Mammary epithelial cell (primary cell): ENCODE measurements at regions not wholly inside any gene's neighbourhood (a gene's known extent, or its start where the extent isn't known, plus 50 kb on each side); places are given as distances from the start of the nearest gene placed in this dataset.

Source experiments
- EZH2 ChIP-seq: IDR thresholded peaks from 2 replicates; pipeline ENCODE4 v1.6.1; 2012; ENCODE audit warnings: low read length, inconsistent platforms, borderline replicate concordance
- TF ChIP-seq, protein P1 (sequence below), 2 donors: IDR thresholded peaks in 1 of 2; conservative IDR thresholded peaks in 1 of 2; 2 replicates each; pipeline ENCODE4 v1.5.1; 2011 to 2012; ENCODE audit warnings: inconsistent platforms in 2 of 2, low read length in 2 of 2, mild to moderate bottlenecking in 2 of 2, control low read depth in 1 of 2, low read depth in 1 of 2; ENCODE audit not compliant: insufficient read depth in 1 of 2; ENCODE audit errors: extremely low read depth in 1 of 2

DNA sequence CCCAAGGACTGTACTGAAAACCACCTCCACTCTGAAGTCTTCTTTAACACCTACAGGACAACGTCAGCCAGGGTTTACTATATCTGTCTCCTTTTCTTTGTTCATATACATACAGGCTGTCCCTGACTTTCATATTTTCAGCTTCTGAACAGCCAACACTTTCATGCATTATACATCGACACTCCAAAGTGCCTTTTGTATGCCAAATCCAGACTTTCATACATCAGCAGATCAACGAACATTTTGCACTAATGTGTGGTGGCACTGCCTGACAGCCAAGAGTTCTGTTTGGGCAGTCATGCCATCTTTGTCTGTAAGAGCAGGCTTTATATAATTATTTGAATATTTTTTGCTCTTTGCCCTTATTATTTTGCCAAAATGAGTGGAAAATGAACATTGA is 487.4 kb downstream of the CETN3 start:
- no peak for TF ChIP-seq EZH2
- TF ChIP-seq, protein P1, sequence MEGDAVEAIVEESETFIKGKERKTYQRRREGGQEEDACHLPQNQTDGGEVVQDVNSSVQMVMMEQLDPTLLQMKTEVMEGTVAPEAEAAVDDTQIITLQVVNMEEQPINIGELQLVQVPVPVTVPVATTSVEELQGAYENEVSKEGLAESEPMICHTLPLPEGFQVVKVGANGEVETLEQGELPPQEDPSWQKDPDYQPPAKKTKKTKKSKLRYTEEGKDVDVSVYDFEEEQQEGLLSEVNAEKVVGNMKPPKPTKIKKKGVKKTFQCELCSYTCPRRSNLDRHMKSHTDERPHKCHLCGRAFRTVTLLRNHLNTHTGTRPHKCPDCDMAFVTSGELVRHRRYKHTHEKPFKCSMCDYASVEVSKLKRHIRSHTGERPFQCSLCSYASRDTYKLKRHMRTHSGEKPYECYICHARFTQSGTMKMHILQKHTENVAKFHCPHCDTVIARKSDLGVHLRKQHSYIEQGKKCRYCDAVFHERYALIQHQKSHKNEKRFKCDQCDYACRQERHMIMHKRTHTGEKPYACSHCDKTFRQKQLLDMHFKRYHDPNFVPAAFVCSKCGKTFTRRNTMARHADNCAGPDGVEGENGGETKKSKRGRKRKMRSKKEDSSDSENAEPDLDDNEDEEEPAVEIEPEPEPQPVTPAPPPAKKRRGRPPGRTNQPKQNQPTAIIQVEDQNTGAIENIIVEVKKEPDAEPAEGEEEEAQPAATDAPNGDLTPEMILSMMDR (conservative IDR thresholded peaks at IDR 0.05 in 1 of 2, IDR thresholded peaks at IDR 0.05 in 1 of 2; ENCODE audit: extremely low read depth in 1 of 2, insufficient read depth in 1 of 2, low read depth in 1 of 2, low read length in 2 of 2), result no peak
